Gastrocnemius medialis (tissue), 4 donors: ENCODE measurements at regions not wholly inside any gene's neighbourhood (a gene's known extent, or its start where the extent isn't known, plus 50 kb on each side); places are given as distances from the start of the nearest gene placed in this dataset.

Experiments
- ATAC-seq, 2 donors: fragments of 150-250 bp; one replicate each; pipeline ENCODE4 v1.9.1; 2016
- DNase-seq, 2 donors: peaks; one replicate each; pipeline ENCODE4 v3.0.0-alpha.2; 2019
- H3K27ac ChIP-seq, 4 donors: fragments of 200-600 bp; sonication (generic); 1 replicate in 1 of 4; 2 replicates in 3 of 4; pipeline ENCODE4 v1.5.1; 2016 to 2018; ENCODE audit warnings: mild to moderate bottlenecking in 2 of 4, moderate library complexity in 1 of 4
- H3K27me3 ChIP-seq, 3 donors: fragments of 200-600 bp; sonication (generic) in 2 of 3; 1 replicate in 1 of 3; 2 replicates in 2 of 3; pipeline versions ENCODE4 v1.5.1 to v1.6.0; 2016 to 2019; ENCODE audit warnings: mild to moderate bottlenecking in 1 of 3, moderate library complexity in 1 of 3
- H3K36me3 ChIP-seq, 2 donors: fragments of 200-600 bp; sonication (generic) in 1 of 2; one replicate each; pipeline ENCODE4 v1.5.1; 2017 to 2018
- H3K4me1 ChIP-seq, 2 donors: fragments of 200-600 bp; sonication (generic) in 1 of 2; one replicate each; pipeline ENCODE4 v1.5.1; 2016 to 2017; ENCODE audit warnings: mild to moderate bottlenecking in 2 of 2
- H3K4me3 ChIP-seq, 4 donors: fragments of 200-600 bp; sonication (generic) in 3 of 4; 1 replicate in 1 of 4; 2 replicates in 3 of 4; pipeline ENCODE4 v1.5.1; 2016 to 2019; ENCODE audit warnings: mild to moderate bottlenecking in 2 of 4
- H3K9me3 ChIP-seq, 3 donors: fragments of 200-600 bp; sonication (generic) in 2 of 3; 1 replicate in 1 of 3; 2 replicates in 2 of 3; pipeline ENCODE4 v1.5.1; 2016 to 2019
- CTCF ChIP-seq, 5 experiments: fragments of 450-650 bp in 3 of 5; fragments of 200-600 bp in 2 of 5; sonication (generic) in 2 of 5; IDR thresholded peaks in 4 of 5; conservative IDR thresholded peaks in 1 of 5; 1 replicate in 4 of 5; 2 replicates in 1 of 5; pipeline ENCODE4 v1.5.1; 2016 to 2019; ENCODE audit warnings: antibody characterized with exemption in 5 of 5, mild to moderate bottlenecking in 3 of 5, moderate library complexity in 3 of 5
- POLR2A ChIP-seq, 2 donors: fragments of 450-650 bp; IDR thresholded peaks; one replicate each; pipeline ENCODE4 v1.6.1; 2017; ENCODE audit warnings: antibody characterized with exemption in 2 of 2, mild to moderate bottlenecking in 2 of 2, moderate library complexity in 2 of 2
- in situ Hi-C, 4 donors: fragments of 200-750 bp; cut with MboI; loops; one replicate each; pipeline versions ENCODE4 v1.15.0 to v1.8.0; 2017; ENCODE audit warnings: low sequenced_read_pairs in 4 of 4
- intact Hi-C: fragments of 100-400 bp; cut with DNase I; formaldehyde crosslinking; loops from one replicate; pipeline ENCODE4 v1.15.1; 2023; ENCODE audit warnings: low total_unique reads

- no peak overlapping the region for H3K27ac ChIP-seq
- no peak for DNase-seq
- H3K36me3 ChIP-seq: no peaks in the 10 kb centered on the region
- peaks cover 0 to 10% of the 10 kb centered on the region in 2 donors for H3K4me1 ChIP-seq
- in situ Hi-C loops (loop anchor here (25.0 kb wide), 4 partner anchors 199 to 649 kb away; no protein-coding TSS in a partner anchor), intact Hi-C loops (no loop called here)
- H3K4me3 ChIP-seq: no peak overlapping the region
- H3K9me3 ChIP-seq: no peaks in the 10 kb centered on the region
- H3K27me3 ChIP-seq: no peaks in the 10 kb centered on the region
- no peak for ATAC-seq
- TF ChIP-seq CTCF (IDR thresholded peaks at IDR 0.05 in 4 of 5, conservative IDR thresholded peaks at IDR 0.05 in 1 of 5) (peak in 1 of 5 experiments; percentile 17), POLR2A (IDR thresholded peaks at IDR 0.05) (no peak)
These were observed 213.3 kb upstream of the PHYHIPL start for GRCh38 chr10:58963101-58963534.

GRCh38 chr10:58963723-58964124 is 212.7 kb upstream of the PHYHIPL start:
- ATAC-seq (no peak), DNase-seq (no peak)
- in situ Hi-C loops: loop anchor here (25.0 kb wide), 4 partner anchors 199 to 649 kb away; no protein-coding TSS in a partner anchor

GRCh38 chr10:58965855-58966254 is 210.6 kb upstream of the PHYHIPL start:
- TF ChIP-seq POLR2A (IDR thresholded peaks at IDR 0.05): no peak
- TF ChIP-seq CTCF (IDR thresholded peaks at IDR 0.05 in 4 of 5, conservative IDR thresholded peaks at IDR 0.05 in 1 of 5): no peak
- intact Hi-C loops: no loop called here
- in situ Hi-C loops: loop anchor here (25.0 kb wide), 4 partner anchors 196 to 646 kb away; no protein-coding TSS in a partner anchor

More at GRCh38 chr10:58963723-58964124, 212.7 kb upstream of the PHYHIPL start:
- no peaks in the 10 kb centered on the region for H3K9me3 ChIP-seq
- peaks cover 0 to 7% of the 10 kb centered on the region in 2 donors for H3K4me1 ChIP-seq
- no peak overlapping the region for H3K27ac ChIP-seq
- no peak for TF ChIP-seq POLR2A (IDR thresholded peaks at IDR 0.05)
- no peak for TF ChIP-seq CTCF (IDR thresholded peaks at IDR 0.05 in 4 of 5, conservative IDR thresholded peaks at IDR 0.05 in 1 of 5)
- no peak overlapping the region for H3K4me3 ChIP-seq
- H3K36me3 ChIP-seq: no peaks in the 10 kb centered on the region
- no peaks in the 10 kb centered on the region for H3K27me3 ChIP-seq
- intact Hi-C loops: no loop called here

GRCh38 chr10:58967551-58968388 is 208.7 kb upstream of the PHYHIPL start:
- Histone ChIP-seq H3K4me3 (no peak overlapping the region), H3K36me3 (no peaks in the 10 kb centered on the region), H3K9me3 (no peaks in the 10 kb centered on the region), H3K4me1 (no peaks in the 10 kb centered on the region), H3K27ac (no peak overlapping the region), H3K27me3 (no peaks in the 10 kb centered on the region)
- TF ChIP-seq POLR2A (IDR thresholded peaks at IDR 0.05) (no peak), CTCF (IDR thresholded peaks at IDR 0.05 in 4 of 5, conservative IDR thresholded peaks at IDR 0.05 in 1 of 5) (no peak)
- ATAC-seq (no peak), DNase-seq (no peak)
- in situ Hi-C loops (loop anchor here (25.0 kb wide), 4 partner anchors 195 to 645 kb away; no protein-coding TSS in a partner anchor), intact Hi-C loops (no loop called here)

More at GRCh38 chr10:58965855-58966254, 210.6 kb upstream of the PHYHIPL start:
- H3K27ac ChIP-seq: no peak overlapping the region
- DNase-seq (no peak), ATAC-seq (no peak)
- H3K27me3 ChIP-seq: no peaks in the 10 kb centered on the region
- no peaks in the 10 kb centered on the region for H3K36me3 ChIP-seq
- H3K9me3 ChIP-seq: no peaks in the 10 kb centered on the region
- no peak overlapping the region for H3K4me3 ChIP-seq
- H3K4me1 ChIP-seq: no peaks in the 10 kb centered on the region
